ENCODE measurements at regions not wholly inside any gene's neighbourhood (a gene's known extent, or its start where the extent isn't known, plus 50 kb on each side); places are given as distances from the start of the nearest gene placed in this dataset.

DNA sequence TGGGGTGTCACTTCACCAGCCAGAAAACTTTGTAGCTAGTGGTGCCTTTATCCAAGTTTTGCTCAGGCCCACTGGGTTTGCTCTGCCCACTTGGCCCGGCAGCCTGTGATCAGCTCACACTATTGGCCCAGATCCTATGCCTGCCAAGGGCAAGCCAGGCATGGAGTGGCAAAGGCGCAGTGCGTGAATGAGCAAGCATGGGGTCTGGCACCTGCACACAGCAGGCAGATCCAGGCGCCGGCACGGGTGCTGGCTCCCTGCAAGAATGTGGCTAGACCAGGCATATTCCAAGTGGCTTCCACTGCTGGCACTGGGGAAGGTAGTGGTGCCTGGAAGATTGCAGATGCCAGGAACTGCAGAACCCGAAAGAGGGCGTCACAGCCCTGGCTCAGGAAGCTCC is 346.9 kb downstream of the LMBRD1 start:
- TF ChIP-seq, protein P1, sequence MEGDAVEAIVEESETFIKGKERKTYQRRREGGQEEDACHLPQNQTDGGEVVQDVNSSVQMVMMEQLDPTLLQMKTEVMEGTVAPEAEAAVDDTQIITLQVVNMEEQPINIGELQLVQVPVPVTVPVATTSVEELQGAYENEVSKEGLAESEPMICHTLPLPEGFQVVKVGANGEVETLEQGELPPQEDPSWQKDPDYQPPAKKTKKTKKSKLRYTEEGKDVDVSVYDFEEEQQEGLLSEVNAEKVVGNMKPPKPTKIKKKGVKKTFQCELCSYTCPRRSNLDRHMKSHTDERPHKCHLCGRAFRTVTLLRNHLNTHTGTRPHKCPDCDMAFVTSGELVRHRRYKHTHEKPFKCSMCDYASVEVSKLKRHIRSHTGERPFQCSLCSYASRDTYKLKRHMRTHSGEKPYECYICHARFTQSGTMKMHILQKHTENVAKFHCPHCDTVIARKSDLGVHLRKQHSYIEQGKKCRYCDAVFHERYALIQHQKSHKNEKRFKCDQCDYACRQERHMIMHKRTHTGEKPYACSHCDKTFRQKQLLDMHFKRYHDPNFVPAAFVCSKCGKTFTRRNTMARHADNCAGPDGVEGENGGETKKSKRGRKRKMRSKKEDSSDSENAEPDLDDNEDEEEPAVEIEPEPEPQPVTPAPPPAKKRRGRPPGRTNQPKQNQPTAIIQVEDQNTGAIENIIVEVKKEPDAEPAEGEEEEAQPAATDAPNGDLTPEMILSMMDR (IDR thresholded peaks at IDR 0.05; ENCODE audit: poor library complexity) = no peak
- no peak for TF ChIP-seq EZH2 (IDR thresholded peaks at IDR 0.05; ENCODE audit: borderline replicate concordance)
- TF ChIP-seq EZH2phosphoT487 (IDR thresholded peaks at IDR 0.05; ENCODE audit: low read depth, severe bottlenecking, unreplicated experiment) = no peak

Measured in hepatocyte (in vitro differentiated cells).